ENCODE measurements at regions not wholly inside any gene's neighbourhood (a gene's known extent, or its start where the extent isn't known, plus 50 kb on each side); places are given as distances from the start of the nearest gene placed in this dataset.

DNA sequence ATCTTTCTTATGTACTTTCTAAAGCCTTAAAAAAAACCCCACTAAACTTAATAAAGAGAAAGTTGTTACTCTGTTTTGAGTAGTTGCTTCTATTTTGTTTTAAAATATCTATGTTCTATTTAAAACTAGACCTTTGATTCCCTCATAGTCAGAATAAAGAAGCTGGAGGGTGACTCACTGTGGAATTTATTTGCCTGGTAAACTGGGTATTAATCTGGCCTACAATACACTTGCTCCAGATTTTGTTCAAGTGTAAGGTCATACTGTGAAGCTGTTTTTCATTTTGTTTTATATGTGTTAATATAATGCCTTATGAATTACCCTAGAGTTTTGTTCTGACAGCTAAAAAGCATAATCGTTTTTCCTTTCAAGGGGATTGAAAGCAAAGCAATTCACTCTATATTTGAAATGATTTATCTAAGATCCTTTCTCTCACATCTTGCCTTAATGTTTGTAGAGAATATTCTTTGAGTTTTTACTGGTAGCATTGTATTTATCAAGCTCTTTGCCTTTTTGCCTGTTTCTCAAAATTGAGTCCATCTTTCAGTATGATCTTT, 277.4 kb upstream of the PITX2 start:
- no peak for DNase-seq

DNA sequence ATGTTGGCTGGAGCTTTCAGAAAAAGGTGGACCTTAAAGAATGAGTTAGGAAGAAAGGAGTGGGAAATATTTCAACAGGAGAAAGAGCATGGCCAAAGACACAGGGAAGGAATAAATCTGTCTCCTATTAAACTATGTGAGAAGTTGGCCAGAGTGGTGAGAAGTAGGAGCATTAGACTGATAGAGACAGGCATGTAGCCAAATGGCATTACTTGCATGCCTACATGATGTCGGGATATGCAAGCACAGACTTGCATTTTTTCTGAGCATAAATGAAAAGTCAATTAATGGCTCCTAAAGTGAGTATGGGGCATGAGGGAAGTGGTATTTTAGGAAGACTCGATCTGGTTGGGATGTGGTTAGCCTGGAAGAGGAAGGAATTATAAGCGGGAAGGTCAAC, 279.6 kb upstream of the PITX2 start:
- DNase-seq = no peak

DNA sequence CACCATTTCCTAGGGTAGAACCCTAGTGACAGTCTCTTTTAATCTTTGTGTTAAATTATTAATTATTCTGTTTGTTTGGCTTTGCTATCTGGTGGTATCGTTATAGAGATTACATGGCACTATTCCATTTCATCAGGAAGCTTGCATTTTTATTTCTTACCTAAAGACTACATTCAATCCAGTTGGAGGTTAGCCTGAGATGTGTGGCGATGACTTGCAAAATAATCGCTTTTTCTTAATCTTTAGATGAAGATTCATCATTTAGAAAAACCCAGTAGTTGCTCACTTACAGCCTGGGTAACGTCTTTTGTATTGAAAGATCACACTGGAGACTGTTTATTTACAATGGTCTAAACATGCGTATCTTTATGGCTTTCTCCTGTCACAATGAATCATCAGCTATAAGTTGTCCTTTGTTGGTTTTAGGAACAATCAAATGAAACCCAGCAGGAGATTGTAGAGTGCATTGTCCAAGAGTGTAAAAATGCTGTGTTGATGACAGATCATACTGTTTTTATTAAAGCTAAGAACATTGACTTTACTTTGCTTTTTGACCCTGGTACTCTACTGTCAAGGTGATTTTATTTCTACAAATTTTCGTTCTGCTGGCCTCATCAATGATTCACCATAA, 281.7 kb upstream of the PITX2 start:
- no peak for DNase-seq

DNA sequence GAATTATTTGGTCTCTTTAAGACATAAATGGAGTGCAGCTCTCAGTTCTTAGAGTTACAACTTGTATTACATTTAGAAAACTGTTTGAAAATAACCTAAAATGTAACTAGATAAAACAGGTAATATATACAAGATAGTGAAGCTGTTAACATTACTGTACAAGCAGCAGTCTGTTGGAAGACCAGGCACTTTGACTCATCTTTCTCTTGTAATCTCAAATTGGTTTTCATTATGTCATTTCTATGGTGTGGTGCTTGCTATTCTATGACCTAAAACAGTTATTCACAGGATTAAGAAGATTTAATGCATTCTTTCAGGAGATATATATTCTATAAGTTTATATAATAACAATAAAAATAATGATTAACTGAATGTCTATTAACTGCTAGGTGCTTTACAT, 282.5 kb upstream of the PITX2 start:
- no peak for DNase-seq

DNA sequence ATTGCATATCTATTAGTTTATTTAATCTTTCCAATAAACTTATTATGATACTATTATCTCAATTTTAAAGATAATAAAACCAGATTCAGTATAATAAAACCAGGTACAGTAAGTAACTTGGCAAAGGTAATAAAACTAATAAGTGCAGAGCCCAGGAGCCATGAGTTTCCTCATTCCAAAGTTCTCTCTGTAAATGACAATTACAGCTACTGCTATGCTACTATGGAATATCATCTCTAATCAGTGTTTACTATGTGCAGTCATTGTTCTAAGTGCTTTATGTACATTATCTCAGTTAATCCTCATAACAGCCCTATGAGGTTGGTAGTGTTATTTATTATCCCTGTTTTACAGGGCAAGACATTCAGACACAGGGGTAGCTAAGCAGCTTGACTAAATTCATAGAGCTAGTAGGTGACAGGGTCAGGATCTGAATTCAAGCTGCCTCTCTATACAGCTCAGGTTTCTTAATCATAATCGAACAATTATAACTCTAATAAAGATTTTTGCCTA, 285.0 kb upstream of the PITX2 start:
- DNase-seq = no peak

DNA sequence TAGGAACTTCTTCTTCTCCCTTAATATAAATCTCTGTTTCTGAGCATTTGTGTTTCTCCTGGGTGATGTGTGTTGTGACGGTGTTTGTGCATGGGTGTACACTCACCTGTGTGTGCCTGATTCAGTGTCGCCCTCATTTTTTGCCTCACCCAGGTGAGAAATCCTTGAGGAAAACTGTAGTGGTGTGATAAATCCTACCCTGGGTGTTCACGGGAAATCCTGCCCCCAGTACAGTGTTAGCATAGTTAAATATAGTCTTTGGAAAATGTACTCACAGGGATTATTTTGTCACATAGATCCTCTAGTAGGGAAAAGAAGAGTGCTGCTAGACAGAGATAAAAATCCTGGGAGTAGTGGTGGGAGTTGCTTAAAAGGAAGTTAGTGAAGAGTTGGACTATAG, 291.9 kb upstream of the PITX2 start:
- DNase-seq = no peak

DNA sequence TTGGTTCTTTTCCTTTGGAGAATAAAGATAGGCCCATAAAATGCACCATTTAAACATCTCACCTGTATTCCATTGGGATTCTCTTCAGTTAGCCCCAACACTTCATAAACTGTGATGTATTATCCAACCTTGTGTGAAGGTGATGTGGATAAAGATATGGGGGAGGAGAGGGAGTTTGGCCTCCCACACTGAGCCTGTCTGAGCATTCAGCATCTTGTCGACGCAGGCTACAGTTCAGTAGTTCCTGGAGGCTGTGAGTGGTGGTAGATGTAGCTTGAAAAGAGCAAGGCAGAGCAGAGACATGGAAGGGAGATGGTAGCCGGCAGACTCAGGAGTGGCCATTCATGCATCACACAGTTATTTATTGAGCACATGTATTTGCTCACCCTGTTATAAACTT, 292.4 kb upstream of the PITX2 start:
- no peak for DNase-seq

DNA sequence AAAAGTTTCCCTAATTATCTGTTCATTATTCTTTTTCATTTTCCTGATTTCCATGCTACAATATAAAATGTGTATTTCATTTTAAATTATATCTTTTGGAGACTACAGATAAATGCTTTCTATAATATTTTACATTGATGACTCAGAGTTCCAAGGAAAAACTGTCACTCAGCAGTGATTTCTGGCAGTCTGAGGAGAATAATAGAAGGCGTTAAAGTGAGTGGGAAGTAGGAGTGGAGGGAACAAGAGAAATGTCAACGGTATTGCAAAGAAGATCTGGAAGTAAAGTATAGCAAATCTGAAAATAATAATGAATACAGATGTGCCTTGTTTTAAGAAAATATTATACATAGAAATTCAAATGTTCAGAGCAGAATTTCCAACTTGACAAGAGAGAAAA, 293.6 kb upstream of the PITX2 start:
- no peak for DNase-seq

DNA sequence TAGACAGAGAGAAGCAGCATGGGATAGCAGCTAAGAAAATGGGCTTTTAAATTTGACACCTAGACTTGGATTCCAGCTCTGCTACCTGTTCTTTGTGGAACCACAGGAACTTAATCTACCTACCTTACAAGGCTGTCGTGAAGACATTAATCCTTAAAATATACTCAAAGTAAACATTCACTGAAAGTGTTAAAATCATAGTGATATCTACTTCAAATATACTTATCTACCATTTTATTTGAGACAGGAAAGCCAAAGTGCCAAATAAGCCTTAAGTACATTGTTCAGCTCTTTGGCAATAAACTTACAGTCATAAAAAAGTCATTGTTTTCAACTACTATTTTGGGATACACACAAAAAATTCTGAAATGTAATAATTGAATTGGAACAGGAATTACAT, 295.0 kb upstream of the PITX2 start:
- DNase-seq = no peak

DNA sequence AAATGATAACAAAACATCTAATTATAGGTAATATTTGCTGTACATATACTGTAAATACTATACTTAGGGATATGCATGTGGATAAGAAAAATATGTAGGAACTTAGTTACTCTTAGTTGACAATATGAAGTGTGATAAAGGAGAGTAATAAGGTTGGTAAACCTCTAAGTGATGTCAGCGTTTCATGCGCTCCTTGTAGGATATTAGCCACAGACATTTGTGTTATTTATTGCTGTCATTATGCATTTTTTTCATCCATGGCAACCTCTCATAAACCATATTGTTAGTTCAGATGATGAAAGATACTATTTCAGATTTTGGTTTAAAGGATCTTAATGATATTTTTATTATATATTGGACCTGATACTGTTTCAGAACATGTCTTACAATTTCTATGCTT, 298.1 kb upstream of the PITX2 start:
- no peak for DNase-seq

DNA sequence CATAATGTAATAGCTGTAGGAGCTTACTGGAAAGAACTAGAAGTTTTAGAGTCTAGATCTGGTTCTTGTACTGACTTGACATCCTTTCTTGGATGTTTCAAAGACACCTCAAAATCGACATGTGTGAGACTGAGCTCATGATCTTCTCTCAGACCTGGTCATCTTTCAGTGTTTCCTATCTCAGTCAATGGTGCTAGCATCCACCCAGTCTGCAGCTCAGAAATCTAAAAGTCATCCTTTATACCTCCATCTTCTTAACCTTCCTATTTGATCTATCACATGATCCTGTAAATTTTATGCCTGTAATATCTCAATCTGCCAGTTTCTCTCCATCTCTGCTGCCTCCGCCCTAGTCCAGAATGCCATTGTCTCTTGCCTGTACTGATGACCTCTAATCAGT, 301.9 kb upstream of the PITX2 start:
- no peak for DNase-seq

DNA sequence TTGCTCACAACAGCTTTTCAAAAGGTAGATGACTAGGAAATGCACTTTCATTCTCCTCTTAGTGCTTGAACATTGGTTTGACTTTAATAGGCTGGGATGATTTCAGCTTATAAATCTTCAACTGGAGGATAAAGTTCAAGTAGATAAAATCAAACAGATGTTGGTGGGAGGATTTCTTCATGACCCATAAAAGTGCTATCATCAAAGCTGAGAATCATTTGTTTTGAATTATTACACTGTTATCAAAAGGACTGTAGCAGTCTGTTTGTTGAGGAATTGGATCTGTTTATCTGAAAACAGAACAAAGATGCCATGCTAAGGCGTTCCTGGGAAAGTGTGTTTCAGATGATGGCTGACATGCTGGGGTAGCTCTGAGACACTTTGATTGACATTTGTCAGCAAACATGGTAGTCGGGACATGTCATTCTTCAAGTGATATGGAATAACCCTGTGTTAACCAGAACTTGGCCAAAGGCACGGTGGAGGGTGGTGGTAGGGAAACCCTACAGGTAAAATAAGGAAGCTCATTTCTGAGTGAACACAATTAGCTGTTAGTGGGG, 304.0 kb upstream of the PITX2 start:
- no peak for DNase-seq

DNA sequence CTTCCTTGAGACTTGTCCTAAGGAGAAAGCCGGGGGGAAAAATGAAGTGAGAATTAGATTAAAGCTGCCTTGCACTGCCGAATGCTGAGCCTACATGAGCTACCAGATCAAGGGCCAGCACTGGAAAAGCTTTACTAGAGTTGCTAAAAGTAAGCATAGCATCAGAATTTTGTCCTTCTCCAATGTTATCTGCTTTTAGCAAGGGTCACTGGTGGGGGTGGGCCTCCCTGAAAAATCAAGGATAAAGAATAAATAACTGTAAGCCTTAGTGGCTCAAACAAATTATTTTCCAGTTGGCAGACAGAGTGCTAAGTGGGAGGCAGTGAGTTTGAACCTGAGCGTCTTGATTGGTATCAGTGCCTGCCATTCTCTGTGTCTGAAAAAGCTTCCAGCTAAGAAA, 310.5 kb upstream of the PITX2 start:
- no peak for DNase-seq

DNA sequence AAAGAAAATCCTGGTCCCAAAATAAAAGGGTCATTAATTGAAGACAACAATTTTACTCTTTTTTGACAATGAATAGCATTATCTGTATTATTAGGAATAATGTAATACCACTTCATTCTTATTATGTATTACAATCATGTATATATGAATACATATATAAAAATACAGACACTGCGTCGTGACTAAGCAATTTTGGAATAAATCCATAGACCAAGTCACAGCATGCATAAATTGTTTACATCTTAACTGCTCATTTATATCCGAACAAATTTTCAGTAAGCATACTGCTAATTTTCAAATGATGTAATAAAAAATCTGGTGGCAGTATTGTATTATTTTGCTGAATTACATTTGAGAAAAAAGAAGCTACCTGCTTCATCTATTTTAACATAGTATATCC, 321.6 kb upstream of the PITX2 start:
- no peak for DNase-seq

DNA sequence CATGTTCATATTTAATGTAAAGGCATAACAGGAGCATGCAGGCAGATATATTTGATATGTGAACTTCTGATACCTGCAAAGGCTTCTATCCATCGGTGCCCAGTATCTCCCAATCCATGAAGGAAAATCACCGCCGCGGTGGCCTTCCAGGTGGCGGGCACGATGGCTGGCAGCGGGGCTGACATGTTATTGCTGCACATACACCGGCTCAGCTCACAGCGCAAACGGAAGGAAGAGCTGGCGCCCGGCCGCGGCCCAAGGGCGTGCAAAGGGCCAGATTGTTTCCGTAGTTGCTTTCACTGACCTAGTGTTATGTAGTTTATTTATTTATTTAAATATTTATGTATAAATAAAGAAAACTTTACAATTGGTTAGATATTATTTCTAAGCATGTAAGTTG, 322.7 kb upstream of the PITX2 start:
- DNase-seq = no peak

DNA sequence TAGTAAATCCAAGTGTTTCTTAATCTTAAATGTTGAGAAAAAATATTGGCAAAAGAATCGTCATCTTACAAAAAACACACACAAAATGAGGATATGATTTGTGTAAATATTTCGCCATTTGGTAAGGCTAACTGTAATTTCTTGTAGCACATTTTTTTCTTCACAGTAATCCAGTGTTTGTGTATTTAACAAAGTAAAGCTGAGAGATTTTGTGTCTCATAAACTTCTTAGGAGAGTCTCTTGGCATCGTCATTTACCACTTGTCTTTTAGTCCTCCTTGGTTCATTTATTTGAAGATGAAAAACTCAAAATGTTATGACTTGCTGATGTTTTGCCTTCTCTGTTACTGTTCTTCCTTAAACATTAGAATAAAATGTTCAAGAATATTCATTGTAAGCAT, 326.7 kb upstream of the PITX2 start:
- no peak for DNase-seq

DNA sequence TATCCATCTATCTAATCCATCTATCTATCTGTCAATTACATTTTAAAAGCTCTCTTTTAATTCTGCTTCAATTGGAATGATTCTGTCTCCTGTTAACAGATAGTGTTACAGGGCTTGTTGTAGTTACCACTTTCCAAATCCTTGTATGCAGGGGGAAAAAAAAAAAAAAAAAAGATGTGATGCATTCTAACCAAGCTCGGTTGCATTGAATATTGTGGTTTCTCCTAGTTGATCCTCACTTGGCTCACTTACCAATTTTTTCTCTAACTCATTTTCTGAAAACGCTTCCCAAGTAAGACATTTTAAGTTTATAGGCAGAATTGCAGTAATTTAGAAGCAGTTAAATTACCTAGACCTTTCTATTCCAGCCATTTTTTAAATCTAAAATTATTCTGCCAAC, 327.9 kb upstream of the PITX2 start:
- no peak for DNase-seq

DNA sequence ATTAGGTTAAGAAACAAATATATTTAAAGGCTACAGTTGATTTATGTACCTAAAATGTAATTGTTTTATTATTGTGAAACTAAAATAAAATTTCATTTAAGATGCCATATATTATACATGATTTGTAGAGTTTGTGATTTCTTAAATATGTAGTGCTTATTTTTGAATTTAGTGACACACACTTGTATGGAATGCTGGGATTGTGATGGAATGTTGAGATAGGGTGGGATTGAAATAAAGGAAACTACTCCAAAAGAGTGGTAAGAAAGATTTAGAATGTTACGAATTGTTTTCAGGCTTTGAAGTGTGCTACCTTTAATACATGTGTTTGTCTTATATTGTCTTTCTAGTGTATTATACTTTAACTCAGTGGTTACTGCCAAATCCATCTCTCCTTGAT, 330.3 kb upstream of the PITX2 start:
- DNase-seq = no peak

DNA sequence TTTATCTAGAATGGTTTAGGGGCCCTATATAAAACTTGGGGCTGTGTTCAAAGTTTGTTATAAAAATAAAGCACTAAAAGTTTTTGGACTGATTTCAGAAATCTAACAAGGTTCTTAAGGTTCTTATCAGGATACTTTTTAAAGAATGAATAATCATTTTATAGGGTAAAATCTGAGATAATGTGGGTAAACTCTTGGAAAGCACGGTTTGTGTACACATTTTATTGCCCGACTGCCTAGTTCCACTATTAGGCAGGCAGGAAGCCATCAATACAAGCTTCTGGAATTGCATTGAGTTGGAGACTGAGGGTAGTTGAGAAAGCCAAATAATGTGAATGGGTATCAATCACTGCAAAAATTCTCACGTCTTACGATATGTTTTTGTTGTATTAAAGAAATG, 331.0 kb upstream of the PITX2 start:
- DNase-seq = no peak

DNA sequence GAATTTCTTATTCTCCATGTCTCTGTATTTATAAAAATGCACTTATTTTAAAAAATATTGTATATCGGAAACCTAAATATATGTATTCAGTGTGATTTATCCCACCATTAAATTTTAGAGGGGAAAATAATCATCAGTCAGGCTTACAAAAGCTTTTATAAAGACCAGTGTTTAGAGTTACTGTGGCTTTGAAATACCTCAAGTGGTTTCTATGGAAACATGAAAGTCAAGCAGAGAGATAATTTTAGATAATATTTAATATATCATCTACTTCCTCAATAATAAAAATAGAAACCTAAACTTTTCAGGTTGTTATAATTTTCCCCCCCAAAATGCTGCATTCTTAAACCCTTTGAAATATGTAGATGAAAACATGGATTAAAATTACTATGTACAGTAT, 332.9 kb upstream of the PITX2 start:
- no peak for DNase-seq

DNA sequence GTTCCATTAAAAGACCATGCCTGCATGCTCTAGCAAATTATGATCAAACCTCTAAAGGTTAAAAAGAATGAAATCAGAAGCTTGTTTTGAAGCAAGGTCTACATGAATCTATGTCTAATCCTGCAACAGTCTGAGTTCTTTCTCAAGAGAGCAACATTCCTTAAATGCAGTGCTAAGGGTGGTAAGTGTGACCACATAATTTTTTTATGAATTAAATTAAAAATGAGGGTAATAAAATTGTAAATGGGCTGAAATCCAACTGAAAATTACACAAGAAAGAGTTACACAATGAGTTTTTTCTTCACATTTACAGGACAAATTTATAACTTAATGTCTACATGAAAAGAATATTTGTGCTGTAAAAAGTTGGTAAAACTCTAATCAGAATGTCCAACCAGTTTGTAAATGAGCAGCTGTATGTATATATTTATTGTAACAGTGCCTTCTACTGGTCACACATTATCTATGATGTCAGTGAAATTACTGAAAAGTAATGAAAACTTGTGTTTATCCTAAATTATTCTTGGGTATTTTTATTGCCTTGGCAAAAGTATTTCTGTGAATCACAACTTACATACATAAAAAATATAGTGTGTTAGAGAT, 336.3 kb upstream of the PITX2 start:
- no peak for DNase-seq

DNA sequence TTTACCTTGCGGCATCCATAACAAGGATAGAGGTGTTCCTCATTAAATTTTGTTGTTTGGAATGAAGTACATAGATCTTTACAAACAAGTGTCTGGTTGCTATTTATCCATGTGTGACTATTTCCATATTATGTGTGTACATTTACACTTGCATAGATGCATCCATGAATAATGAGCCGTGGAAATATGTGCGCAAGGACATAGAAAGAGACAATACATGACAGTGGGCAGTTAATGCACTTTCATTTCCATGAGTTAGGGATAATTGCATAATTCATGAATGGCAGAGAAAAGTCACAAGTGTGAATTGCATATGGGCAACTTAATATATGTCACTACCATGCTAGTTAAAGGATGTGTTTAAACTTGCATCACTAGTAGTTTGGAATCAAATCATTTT, 338.2 kb upstream of the PITX2 start:
- no peak for DNase-seq

DNA sequence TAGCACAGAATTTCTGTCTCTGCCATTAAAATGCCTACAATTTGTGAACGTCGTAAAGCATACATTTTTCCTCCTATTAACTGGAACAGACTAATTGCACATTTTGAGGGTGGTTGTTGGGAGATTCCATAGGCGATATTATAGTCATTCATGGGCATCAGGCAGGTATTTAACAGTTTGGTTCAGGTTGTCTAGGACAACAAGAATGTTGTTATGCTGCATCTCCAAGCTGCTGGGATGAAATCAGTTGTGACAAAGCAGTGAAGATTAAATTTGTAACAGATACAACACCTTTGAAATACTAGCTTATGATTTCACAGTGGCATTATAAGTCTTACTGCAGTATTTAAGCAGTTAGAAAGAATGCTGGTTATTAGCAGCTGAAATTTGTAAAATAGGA, 339.7 kb upstream of the PITX2 start:
- no peak for DNase-seq

DNA sequence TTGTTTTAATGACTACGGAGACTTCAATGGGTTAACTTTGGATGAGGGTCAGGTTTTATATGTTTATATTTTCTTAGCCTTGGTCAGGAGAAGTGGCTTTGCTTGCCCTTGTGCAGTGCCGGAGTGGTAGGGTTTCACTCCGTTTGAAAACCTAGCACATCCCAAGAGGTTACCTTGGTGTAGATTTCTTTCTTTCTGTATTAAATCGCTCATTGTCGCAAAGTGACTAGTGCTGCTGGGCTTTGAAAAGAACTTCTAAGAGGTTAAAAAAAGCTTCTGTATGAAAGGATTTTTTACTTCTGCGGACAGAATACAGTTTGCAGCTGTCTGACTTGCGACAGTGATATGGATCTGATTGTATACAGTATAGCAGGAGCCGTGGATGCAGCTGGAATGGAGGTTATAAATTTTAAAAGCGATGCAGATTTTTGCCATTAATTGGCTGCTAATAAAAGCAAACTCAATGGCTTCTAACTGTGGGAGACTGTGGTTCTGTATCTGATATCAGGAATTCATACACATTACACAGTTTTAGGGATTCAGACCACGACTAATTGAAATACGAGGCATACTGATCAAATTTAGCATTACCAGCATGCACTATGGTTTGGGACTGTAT, 340.9 kb upstream of the PITX2 start:
- DNase-seq = no peak

All from CD4-positive, alpha-beta T cell treated with Interleukin-1 beta for 1 hour (primary cell).